ENCODE measurements at regions not wholly inside any gene's neighbourhood (a gene's known extent, or its start where the extent isn't known, plus 50 kb on each side); places are given as distances from the start of the nearest gene placed in this dataset.

GRCh38 chr11:104254347-104254746 lies 90.4 kb upstream of the PDGFD start:
- no peak overlapping the region for H3K27ac ChIP-seq
- peak; percentile 54 for TF ChIP-seq CTCF (conservative IDR thresholded peaks at IDR 0.05)

- no peak overlapping the region for H3K27ac ChIP-seq
- no peak for TF ChIP-seq CTCF (conservative IDR thresholded peaks at IDR 0.05)
These were observed 82.6 kb upstream of the PDGFD start for GRCh38 chr11:104246590-104246989.

GRCh38 chr11:104238916-104239315 lies 75.0 kb upstream of the PDGFD start:
- TF ChIP-seq CTCF (conservative IDR thresholded peaks at IDR 0.05), result no peak
- H3K27ac ChIP-seq, result no peak overlapping the region

GRCh38 chr11:104225047-104225446 lies 61.1 kb upstream of the PDGFD start:
- no peak for TF ChIP-seq CTCF (conservative IDR thresholded peaks at IDR 0.05)

GRCh38 chr11:104222464-104222863 lies 58.5 kb upstream of the PDGFD start:
- no peak overlapping the region for H3K27ac ChIP-seq
- TF ChIP-seq CTCF (conservative IDR thresholded peaks at IDR 0.05), result no peak

More at GRCh38 chr11:104225047-104225446, 61.1 kb upstream of the PDGFD start:
- no peak overlapping the region for H3K27ac ChIP-seq

GRCh38 chr11:104221455-104221854 lies 57.5 kb upstream of the PDGFD start:
- H3K27ac ChIP-seq, result no peak overlapping the region
- TF ChIP-seq CTCF (conservative IDR thresholded peaks at IDR 0.05), result no peak

- H3K27ac ChIP-seq, result no peak overlapping the region
- no peak for TF ChIP-seq CTCF (conservative IDR thresholded peaks at IDR 0.05)
These were observed 55.1 kb upstream of the PDGFD start for GRCh38 chr11:104219096-104219495.

GRCh38 chr11:104214517-104214916 lies 50.6 kb upstream of the PDGFD start:
- no peak for TF ChIP-seq CTCF (conservative IDR thresholded peaks at IDR 0.05)
- no peak overlapping the region for H3K27ac ChIP-seq

Measured in VCaP (cell line).